ENCODE measurements at regions not wholly inside any gene's neighbourhood (a gene's known extent, or its start where the extent isn't known, plus 50 kb on each side); places are given as distances from the start of the nearest gene placed in this dataset.

DNA sequence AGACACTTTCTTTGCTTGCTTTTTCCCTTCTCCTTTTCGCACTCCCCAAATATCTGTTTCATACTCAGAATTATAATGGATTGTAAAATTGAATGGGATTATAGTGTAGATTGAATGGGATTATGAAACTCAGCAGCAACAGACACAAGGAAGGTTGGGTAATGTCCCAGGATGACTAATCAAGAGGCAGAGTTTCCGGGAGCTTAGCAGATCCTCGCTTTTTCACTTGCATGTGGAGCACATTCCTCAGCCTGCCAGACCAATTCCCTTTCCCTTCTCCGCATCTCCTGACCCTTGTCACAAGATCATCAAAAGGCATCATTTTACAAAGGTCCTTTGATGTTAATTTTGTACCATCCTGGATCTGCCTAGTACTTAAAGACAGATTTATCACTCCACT, 55.1 kb upstream of the SLC1A1 start:
- no peak overlapping the region for H3K4me3 ChIP-seq
- H3K27ac ChIP-seq = no peak overlapping the region
- in situ Hi-C loops (cut with MboI; ENCODE audit: low pct_unique_long_range_greater_than_20kb in 2 of 9, low sequenced_read_pairs in 9 of 9, unreplicated experiment in 9 of 9) = no loop called here
- H3K4me1 ChIP-seq (replicated peaks in 1 of 2) = no peaks in the 10 kb centered on the region
- 35 to 90% (median 85%) methylated on average over 1 to 4 of the region's 4 CpGs; no CpG with 5 or more reads in 5 of the 10 experiments for WGBS, 10 experiments
- ATAC-seq (replicated peaks in 6 of 8) = peak in 2 of 8 experiments; percentile 81 to 95

DNA sequence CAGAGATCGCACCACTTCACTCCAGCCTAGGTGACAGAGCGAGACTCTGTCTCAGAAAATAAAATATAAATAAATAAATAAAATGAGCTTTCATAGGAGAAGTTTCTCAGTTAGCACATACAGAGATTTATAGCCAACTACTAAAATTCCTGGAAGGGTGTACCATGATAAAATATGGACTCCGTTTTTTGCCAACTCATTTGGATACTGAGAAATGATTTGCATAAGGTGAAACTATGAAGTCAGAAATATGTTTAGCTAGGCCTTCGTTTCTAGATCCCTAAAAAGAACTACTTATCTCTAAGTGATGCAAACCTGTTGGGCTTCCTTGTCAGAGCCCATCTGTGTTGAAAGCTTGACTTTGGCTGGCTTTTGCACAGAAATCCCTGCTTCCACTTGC, 56.9 kb upstream of the SLC1A1 start:
- WGBS, 10 experiments = 28 to 94% (median 65%) methylated on average over 2 to 4 of the region's 4 CpGs; no CpG with 5 or more reads in 1 of the 10 experiments

DNA sequence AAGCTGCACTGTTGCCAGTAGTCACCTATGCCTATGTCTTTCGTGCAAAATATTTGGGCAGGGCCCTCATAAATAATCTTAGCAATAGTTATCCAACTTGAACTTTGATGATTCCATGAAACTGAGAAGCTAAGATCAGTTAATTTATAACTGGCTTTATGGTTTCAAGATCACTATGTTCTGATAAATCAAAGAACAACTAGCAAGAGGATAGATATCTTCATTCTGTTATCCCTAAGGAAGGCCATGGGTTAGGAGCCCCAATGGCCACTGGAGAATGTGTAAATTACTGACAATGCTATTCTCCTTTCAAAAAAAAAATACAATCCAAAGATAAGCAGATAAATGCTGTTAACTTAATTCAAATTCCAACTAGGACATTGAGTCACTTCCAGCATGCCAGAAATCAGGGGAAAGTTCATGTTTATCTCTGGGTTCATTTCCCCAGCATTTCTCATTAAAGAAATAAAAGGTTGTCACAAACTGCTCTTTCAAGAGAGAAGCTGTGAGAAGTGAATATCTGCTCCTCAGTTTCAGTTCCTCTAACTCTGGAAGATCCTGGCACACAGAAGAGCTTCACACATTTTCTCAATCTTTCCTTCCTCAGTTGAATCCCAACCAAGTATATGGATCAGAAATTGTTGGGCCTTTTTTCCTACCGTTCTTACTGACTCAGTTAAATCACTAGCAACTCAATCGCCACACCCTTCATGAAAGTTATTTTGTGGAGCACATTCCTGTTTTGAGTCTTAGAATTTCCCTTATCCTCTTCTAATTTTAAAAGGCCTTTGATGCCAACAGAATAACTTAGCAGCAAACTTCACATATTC, 59.6 kb upstream of the SLC1A1 start:
- Histone ChIP-seq H3K27ac (no peak overlapping the region), H3K4me1 (replicated peaks in 1 of 2) (no peaks in the 10 kb centered on the region), H3K4me3 (no peak overlapping the region)
- peak in 1 of 8 experiments; percentile 18 for ATAC-seq (replicated peaks in 6 of 8)
- WGBS, 10 experiments = 5 to 90% (median 79%) methylated on average over 2 to 3 of the region's 3 CpGs; no CpG with 5 or more reads in 1 of the 10 experiments
- in situ Hi-C loops (cut with MboI; ENCODE audit: low pct_unique_long_range_greater_than_20kb in 2 of 9, low sequenced_read_pairs in 9 of 9, unreplicated experiment in 9 of 9) = no loop called here

More for the DNA sequence above, 56.9 kb upstream of the SLC1A1 start:
- Histone ChIP-seq H3K4me1 (replicated peaks in 1 of 2) (no peaks in the 10 kb centered on the region), H3K4me3 (no peak overlapping the region), H3K27ac (no peak overlapping the region)
- in situ Hi-C loops (cut with MboI; ENCODE audit: low pct_unique_long_range_greater_than_20kb in 2 of 9, low sequenced_read_pairs in 9 of 9, unreplicated experiment in 9 of 9) = no loop called here
- no peak for ATAC-seq (replicated peaks in 6 of 8)

DNA sequence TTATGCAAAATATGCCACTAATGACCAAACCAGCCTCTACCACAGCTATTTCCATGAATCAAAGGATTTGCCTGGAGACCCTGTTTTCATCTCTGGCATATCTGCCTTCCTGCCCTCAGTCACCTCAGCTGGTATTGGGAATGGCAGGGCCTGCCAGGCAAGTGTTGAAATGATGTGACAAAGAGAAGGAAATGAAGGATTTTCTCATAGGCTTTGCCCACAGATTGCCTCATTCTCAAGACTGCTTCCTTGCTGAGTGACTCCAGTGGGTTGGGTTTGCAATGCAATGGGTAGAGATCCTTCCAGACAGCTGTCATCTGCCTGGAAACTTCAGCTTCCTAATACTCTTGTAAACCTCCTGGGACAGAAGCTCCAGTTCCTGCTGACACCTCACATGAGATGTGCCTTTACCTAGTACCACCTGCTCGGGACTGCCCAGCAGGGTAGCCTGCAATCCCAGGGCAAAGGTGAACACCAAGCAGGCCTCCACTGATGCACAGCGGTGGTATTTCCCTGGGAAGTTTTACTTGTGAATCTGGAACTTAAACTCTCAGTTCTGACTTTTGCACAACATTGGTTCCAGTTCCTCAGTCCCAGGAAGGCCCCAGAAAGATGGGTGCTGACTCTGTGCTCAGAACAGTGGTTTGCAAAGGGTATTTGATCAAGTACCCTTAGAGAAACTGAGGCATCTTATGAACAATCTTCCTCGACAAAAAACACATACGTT, 64.8 kb upstream of the SLC1A1 start:
- WGBS, 10 experiments = 70 to 92% (median 78%) methylated on average over 2 to 4 of the region's 4 CpGs; no CpG with 5 or more reads in 4 of the 10 experiments
- Histone ChIP-seq H3K4me3 (no peak overlapping the region), H3K27ac (no peak overlapping the region), H3K4me1 (replicated peaks in 1 of 2) (peaks cover 0 to 3% of the 10 kb centered on the region in 2 donors)
- ATAC-seq (replicated peaks in 6 of 8) = peak in 2 of 8 experiments; percentile 29 to 65
- in situ Hi-C loops (cut with MboI; ENCODE audit: low pct_unique_long_range_greater_than_20kb in 2 of 9, low sequenced_read_pairs in 9 of 9, unreplicated experiment in 9 of 9) = no loop called here

DNA sequence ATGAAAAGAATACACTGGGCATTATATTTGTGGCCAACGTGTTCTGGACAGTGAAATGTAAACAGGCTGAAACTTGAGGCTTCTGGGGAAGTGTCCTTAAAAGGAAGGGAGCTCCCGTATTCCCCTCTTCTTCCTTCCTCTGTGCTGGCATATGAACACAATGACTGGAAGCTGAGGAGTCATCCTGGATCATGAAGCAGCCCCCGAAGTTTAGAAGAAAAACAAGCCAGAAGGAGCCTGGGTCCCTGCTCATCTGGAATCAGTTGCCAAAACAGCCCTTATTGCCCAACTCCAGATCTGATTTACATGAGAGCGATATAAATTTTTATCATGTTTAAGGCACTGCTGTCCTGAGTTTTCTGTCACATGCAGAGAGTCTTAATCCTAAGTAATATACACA, 65.4 kb upstream of the SLC1A1 start:
- ATAC-seq (replicated peaks in 6 of 8) = peak in 1 of 8 experiments; percentile 59
- H3K4me3 ChIP-seq = no peak overlapping the region
- no peak overlapping the region for H3K27ac ChIP-seq
- H3K4me1 ChIP-seq (replicated peaks in 1 of 2) = peaks cover 0 to 3% of the 10 kb centered on the region in 2 donors
- WGBS, 10 experiments = 0 to 100% (median 50%) methylated on average over 1 to 4 of the region's 4 CpGs; no CpG with 5 or more reads in 1 of the 10 experiments
- in situ Hi-C loops (cut with MboI; ENCODE audit: low pct_unique_long_range_greater_than_20kb in 2 of 9, low sequenced_read_pairs in 9 of 9, unreplicated experiment in 9 of 9) = no loop called here

DNA sequence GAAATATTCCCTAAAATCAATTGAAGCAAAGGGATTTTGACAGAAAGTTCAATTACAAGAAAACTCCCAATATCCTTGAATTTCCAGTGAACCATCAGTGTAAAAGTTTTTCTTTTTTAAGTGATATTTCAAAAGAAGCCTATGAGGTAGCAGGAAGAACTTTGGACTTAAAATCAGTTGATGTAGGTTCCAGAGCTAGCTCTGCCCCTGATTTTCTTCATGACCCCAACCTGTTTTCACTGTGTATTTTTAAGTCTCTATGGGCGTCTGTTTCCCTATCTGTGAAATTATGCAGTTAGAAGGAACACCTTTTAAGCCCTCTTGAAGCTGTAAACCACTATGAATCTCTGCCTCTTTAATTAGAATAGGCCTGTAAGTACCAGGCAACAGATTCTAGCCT, 66.2 kb upstream of the SLC1A1 start:
- Histone ChIP-seq H3K4me1 (replicated peaks in 1 of 2) (peaks cover 0 to 3% of the 10 kb centered on the region in 2 donors), H3K4me3 (no peak overlapping the region), H3K27ac (no peak overlapping the region)
- ATAC-seq (replicated peaks in 6 of 8) = no peak
- in situ Hi-C loops (cut with MboI; ENCODE audit: low pct_unique_long_range_greater_than_20kb in 2 of 9, low sequenced_read_pairs in 9 of 9, unreplicated experiment in 9 of 9) = no loop called here
- 0 to 100% (median 60%) methylated on average over 1 of the region's 1 CpG; no CpG with 5 or more reads in 4 of the 10 experiments for WGBS, 10 experiments

DNA sequence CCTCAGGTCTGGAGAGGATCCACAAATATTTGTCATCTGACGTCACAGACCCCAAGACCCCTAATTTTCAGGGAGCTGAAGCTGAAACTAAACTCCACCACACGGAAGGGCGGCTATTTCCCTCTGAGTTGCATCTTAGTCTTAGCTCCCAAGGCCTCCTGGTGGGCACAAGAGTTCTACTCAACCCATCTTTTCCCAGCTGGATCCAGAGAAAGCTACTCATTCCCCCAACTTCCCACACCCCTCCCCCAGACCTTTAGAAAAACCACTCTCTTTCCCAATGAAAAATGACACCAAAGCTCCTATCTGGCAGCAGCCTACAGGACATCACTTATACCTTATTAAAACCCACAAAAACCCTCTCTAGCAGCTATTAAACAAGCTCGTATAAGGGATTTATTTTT, 67.1 kb upstream of the SLC1A1 start:
- in situ Hi-C loops (cut with MboI; ENCODE audit: low pct_unique_long_range_greater_than_20kb in 2 of 9, low sequenced_read_pairs in 9 of 9, unreplicated experiment in 9 of 9) = no loop called here
- peaks cover 0 to 3% of the 10 kb centered on the region in 2 donors for H3K4me1 ChIP-seq (replicated peaks in 1 of 2)
- H3K27ac ChIP-seq = no peak overlapping the region
- 20 to 92% (median 64%) methylated on average over 1 to 4 of the region's 4 CpGs; no CpG with 5 or more reads in 3 of the 10 experiments for WGBS, 10 experiments
- ATAC-seq (replicated peaks in 6 of 8) = peak in 1 of 8 experiments; percentile 75
- H3K4me3 ChIP-seq = no peak overlapping the region

DNA sequence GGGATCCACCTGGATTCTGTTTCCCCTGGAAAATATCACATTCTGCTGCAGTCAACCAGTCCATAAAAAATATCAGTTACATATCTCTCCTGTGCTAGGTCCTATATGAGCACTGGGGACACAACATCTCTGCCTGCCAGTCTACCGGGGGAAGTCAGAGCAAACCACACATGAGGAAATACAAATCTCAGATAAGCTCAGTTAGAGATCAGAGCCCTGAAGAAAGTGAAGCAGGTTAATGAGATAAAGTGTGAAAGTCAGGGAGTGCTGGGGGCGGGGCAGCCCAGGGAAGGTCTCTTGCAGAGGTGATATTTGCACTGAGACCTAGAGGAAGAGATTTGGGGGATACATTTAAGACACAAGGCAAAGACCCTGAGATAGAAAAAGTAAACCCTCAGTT, 67.8 kb upstream of the SLC1A1 start:
- WGBS, 10 experiments = 40 to 100% (median 83%) methylated on average over 1 to 2 of the region's 2 CpGs; no CpG with 5 or more reads in 3 of the 10 experiments
- no peak for ATAC-seq (replicated peaks in 6 of 8)
- Histone ChIP-seq H3K4me3 (no peak overlapping the region), H3K27ac (no peak overlapping the region), H3K4me1 (replicated peaks in 1 of 2) (peaks cover 0 to 3% of the 10 kb centered on the region in 2 donors)
- in situ Hi-C loops (cut with MboI; ENCODE audit: low pct_unique_long_range_greater_than_20kb in 2 of 9, low sequenced_read_pairs in 9 of 9, unreplicated experiment in 9 of 9) = no loop called here

DNA sequence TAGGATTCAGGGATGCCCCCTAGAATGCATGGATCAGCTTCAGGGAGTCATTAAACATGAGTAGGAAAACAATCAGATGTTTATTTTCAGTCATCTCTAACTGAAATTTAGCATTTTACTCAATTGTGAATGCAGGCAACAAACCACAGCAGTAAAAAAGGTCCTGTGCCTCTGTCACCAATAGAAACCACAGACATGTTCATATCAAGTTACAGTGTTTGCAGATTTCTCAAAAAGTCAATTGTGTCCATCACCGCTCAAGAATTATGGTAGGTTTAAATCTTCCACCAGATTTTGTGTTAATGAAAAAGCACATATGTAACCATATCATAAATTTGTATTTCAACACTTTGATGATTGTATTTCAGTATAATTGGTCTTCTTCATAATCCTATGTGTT, 68.4 kb upstream of the SLC1A1 start:
- WGBS, 10 experiments = 20 to 100% (median 84%) methylated on average over 1 of the region's 1 CpG; no CpG with 5 or more reads in 2 of the 10 experiments
- peak in 1 of 8 experiments; percentile 35 for ATAC-seq (replicated peaks in 6 of 8)
- H3K4me1 ChIP-seq (replicated peaks in 1 of 2) = peaks cover 0 to 3% of the 10 kb centered on the region in 2 donors
- no peak overlapping the region for H3K27ac ChIP-seq
- H3K4me3 ChIP-seq = no peak overlapping the region
- in situ Hi-C loops (cut with MboI; ENCODE audit: low pct_unique_long_range_greater_than_20kb in 2 of 9, low sequenced_read_pairs in 9 of 9, unreplicated experiment in 9 of 9) = no loop called here

DNA sequence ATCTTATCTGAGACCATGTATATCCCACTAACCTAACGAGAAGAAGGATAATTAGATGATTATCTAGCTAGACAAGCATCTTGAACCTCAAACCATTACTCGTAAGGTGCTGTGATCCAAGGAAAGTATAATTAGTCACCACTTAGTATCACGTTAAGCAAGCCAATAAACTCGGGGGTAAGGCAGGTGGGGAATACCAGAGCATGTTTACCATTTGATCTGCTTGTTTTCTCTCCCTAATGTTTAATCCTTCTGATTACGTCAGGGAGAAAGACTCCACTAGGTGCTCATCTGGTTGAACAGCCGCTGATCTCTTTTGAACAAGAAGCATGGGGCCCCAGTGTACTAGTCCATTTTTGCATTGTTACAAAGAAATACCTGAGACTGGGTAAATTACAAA, 69.9 kb upstream of the SLC1A1 start:
- H3K4me3 ChIP-seq = no peak overlapping the region
- peaks cover 0 to 3% of the 10 kb centered on the region in 2 donors for H3K4me1 ChIP-seq (replicated peaks in 1 of 2)
- in situ Hi-C loops (cut with MboI; ENCODE audit: low pct_unique_long_range_greater_than_20kb in 2 of 9, low sequenced_read_pairs in 9 of 9, unreplicated experiment in 9 of 9) = no loop called here
- H3K27ac ChIP-seq = no peak overlapping the region
- no peak for ATAC-seq (replicated peaks in 6 of 8)
- 17 to 86% (median 74%) methylated on average over 3 to 5 of the region's 6 CpGs; no CpG with 5 or more reads in 2 of the 10 experiments for WGBS, 10 experiments

DNA sequence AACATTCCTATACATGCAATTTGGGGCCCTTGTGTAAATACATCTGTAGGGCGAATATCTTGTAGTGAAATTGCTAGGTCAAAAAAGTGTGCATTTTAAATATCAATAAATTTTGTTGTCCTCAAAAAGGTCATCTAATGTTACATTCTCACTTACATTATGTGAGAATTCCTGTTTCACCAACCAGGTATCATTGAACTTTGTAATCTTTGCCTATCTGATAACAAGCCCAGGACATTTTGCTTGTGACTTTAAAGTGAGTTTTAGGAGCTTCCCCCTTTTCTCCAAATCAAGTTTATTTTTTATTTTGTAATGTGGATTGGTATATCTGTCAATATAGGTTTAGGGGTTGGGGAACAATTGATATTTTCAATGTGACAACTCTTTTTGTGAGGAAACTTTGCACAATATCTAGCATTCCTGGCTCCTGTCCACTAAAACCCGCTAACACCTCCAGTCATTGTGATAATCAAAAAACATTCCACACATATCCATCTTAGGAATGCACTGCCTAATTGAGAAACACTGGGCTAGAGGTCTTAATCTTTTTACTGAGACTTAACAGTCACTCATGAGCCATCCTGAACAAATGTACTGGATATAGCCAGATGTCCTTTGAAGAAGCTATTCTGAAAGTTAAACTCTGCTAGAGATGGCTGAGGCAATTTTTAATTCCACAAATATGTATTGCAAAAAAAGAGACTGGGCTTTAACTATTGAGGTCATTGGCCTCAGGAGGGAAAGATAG, 72.5 kb upstream of the SLC1A1 start:
- peak in 3 of 8 experiments; percentile 21 to 35 (median 29) for ATAC-seq (replicated peaks in 6 of 8)
- in situ Hi-C loops (cut with MboI; ENCODE audit: low pct_unique_long_range_greater_than_20kb in 2 of 9, low sequenced_read_pairs in 9 of 9, unreplicated experiment in 9 of 9) = no loop called here
- no peak overlapping the region for H3K4me3 ChIP-seq
- H3K4me1 ChIP-seq (replicated peaks in 1 of 2) = no peaks in the 10 kb centered on the region
- 31 to 100% (median 73%) methylated on average over 1 to 2 of the region's 2 CpGs; no CpG with 5 or more reads in 3 of the 10 experiments for WGBS, 10 experiments
- H3K27ac ChIP-seq = no peak overlapping the region

DNA sequence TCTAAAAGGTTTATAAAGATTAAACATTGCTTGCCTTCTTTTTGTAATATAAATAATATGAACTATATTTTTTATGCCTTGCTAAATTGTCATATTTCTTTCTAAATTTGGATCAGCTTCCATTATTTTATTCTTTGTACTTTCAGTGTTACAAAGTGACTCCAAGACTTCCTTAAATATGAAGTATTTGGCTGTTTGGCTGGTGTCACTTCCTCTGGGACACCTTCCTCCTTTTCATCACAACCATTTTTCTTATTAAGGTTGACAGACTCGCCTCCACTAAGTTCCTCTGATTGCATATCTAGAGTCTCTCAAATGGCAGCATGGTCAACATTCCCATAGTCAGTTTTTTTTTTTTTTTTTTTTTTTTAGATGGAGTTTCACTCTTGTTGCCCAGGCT, 73.8 kb upstream of the SLC1A1 start:
- in situ Hi-C loops (cut with MboI; ENCODE audit: low pct_unique_long_range_greater_than_20kb in 2 of 9, low sequenced_read_pairs in 9 of 9, unreplicated experiment in 9 of 9) = no loop called here
- H3K27ac ChIP-seq = no peak overlapping the region
- H3K4me3 ChIP-seq = no peak overlapping the region
- no peaks in the 10 kb centered on the region for H3K4me1 ChIP-seq (replicated peaks in 1 of 2)
- WGBS, 10 experiments = 10 to 100% (median 86%) methylated on average over 1 of the region's 1 CpG; no CpG with 5 or more reads in 1 of the 10 experiments
- ATAC-seq (replicated peaks in 6 of 8) = no peak

Measured in motor neuron (in vitro differentiated cells).